CD14-positive monocyte (primary cell): ENCODE measurements at regions not wholly inside any gene's neighbourhood (a gene's known extent, or its start where the extent isn't known, plus 50 kb on each side); places are given as distances from the start of the nearest gene placed in this dataset.

Source experiments
- DNase-seq, 3 donors: peaks; one replicate each; pipeline ENCODE4 v3.0.0-alpha.2; 2011 to 2022
- H2AFZ ChIP-seq: 2 replicates; pipeline ENCODE4 v1.6.0; 2012; ENCODE audit warnings: mild to moderate bottlenecking, low read depth, low read length, inconsistent platforms; ENCODE audit not compliant: insufficient read depth, poor library complexity, severe bottlenecking
- H3K27ac ChIP-seq, 2 donors: 1 replicate in 1 of 2; 2 replicates in 1 of 2; pipeline ENCODE4 v1.5.1; 2012 to 2013; ENCODE audit warnings: low read length in 2 of 2, control low read depth in 1 of 2, inconsistent platforms in 1 of 2, low read depth in 1 of 2, mild to moderate bottlenecking in 1 of 2
- H3K27me3 ChIP-seq, 2 donors: one replicate each; pipeline versions ENCODE4 v1.6.0 to v1.6.1; 2011 to 2013; ENCODE audit warnings: low read length in 2 of 2; ENCODE audit not compliant: control insufficient read depth in 2 of 2, insufficient read depth in 2 of 2
- H3K36me3 ChIP-seq, 2 donors: replicated peaks in 1 of 2; 1 replicate in 1 of 2; 2 replicates in 1 of 2; pipeline versions ENCODE4 v1.5.1 to v1.6.1; 2012 to 2013; ENCODE audit warnings: low read length in 2 of 2, control low read depth in 1 of 2, inconsistent platforms in 1 of 2, mild to moderate bottlenecking in 1 of 2; ENCODE audit not compliant: insufficient read depth in 2 of 2, control insufficient read depth in 1 of 2
- H3K4me1 ChIP-seq, 2 donors: 1 replicate in 1 of 2; 2 replicates in 1 of 2; pipeline versions ENCODE4 v1.5.1 to v1.6.1; 2012 to 2013; ENCODE audit warnings: low read length in 2 of 2, control low read depth in 1 of 2, inconsistent platforms in 1 of 2, mild to moderate bottlenecking in 1 of 2, moderate library complexity in 1 of 2; ENCODE audit not compliant: insufficient read depth in 2 of 2, control insufficient read depth in 1 of 2
- H3K4me2 ChIP-seq: replicated peaks from 2 replicates; pipeline ENCODE3; 2012; ENCODE audit warnings: low read length, moderate library complexity, mild to moderate bottlenecking; ENCODE audit not compliant: poor library complexity, severe bottlenecking; ENCODE audit errors: extremely low read depth
- H3K4me3 ChIP-seq, 3 experiments: fragments of 200-600 bp in 1 of 3; sonication (generic) in 1 of 3; replicated peaks in 1 of 3; 1 replicate in 2 of 3; 2 replicates in 1 of 3; pipeline ENCODE4 v1.5.1; 2011 to 2013; ENCODE audit warnings: low read length in 3 of 3, mild to moderate bottlenecking in 3 of 3, control low read depth in 2 of 3, low read depth in 2 of 3, inconsistent platforms in 1 of 3, moderate library complexity in 1 of 3
- H3K79me2 ChIP-seq: 2 replicates; pipeline ENCODE4 v1.6.0; 2012; ENCODE audit warnings: mild to moderate bottlenecking, control low read depth, inconsistent platforms, low read length, moderate library complexity; ENCODE audit not compliant: insufficient read depth
- H3K9ac ChIP-seq: 2 replicates; pipeline ENCODE4 v1.6.0; 2017; ENCODE audit warnings: low read length, mild to moderate bottlenecking; ENCODE audit not compliant: insufficient read depth, poor library complexity, severe bottlenecking
- H3K9me3 ChIP-seq, 2 donors: replicated peaks in 1 of 2; 1 replicate in 1 of 2; 2 replicates in 1 of 2; pipeline versions ENCODE4 v1.5.1 to v1.6.1; 2012 to 2013; ENCODE audit warnings: low read length in 2 of 2, control low read depth in 1 of 2; ENCODE audit not compliant: control insufficient read depth in 1 of 2, insufficient read depth in 1 of 2
- H4K20me1 ChIP-seq: 2 replicates; pipeline ENCODE4 v1.6.0; 2012; ENCODE audit warnings: mild to moderate bottlenecking, low read length, control low read depth, moderate library complexity; ENCODE audit not compliant: insufficient read depth
- H3K27ac Mint-ChIP-seq, 7 donors: one replicate each; pipeline ENCODE4 v1.8.0; 2020; ENCODE audit warnings: mild to moderate bottlenecking in 7 of 7, mixed read lengths in 7 of 7, moderate library complexity in 6 of 7, inconsistent platforms in 2 of 7
- H3K27me3 Mint-ChIP-seq, 3 donors: one replicate each; pipeline ENCODE4 v1.8.0; 2021 to 2022; ENCODE audit warnings: low read depth in 3 of 3, mild to moderate bottlenecking in 3 of 3, mixed read lengths in 3 of 3, moderate library complexity in 3 of 3, inconsistent platforms in 1 of 3
- H3K36me3 Mint-ChIP-seq, 2 donors: one replicate each; pipeline ENCODE4 v1.8.0; 2020; ENCODE audit warnings: mixed read lengths in 2 of 2, inconsistent platforms in 1 of 2, mild to moderate bottlenecking in 1 of 2
- H3K4me1 Mint-ChIP-seq: one replicate; pipeline ENCODE4 v1.8.0; 2020; ENCODE audit warnings: mild to moderate bottlenecking, mixed read lengths
- H3K4me3 Mint-ChIP-seq, 2 donors: one replicate each; pipeline ENCODE4 v1.8.0; 2020; ENCODE audit warnings: mild to moderate bottlenecking in 2 of 2, mixed read lengths in 2 of 2, moderate library complexity in 1 of 2
- H3K9me3 Mint-ChIP-seq, 7 donors: one replicate each; pipeline ENCODE4 v1.8.0; 2020 to 2022; ENCODE audit warnings: mixed read lengths in 7 of 7, mild to moderate bottlenecking in 6 of 7, moderate library complexity in 6 of 7, inconsistent platforms in 2 of 7
- WGBS: methylation state at CpG from one replicate; pipeline ENCODE4 v1.1.5; 2013; ENCODE audit warnings: missing lambda C conversion rate; ENCODE audit not compliant: insufficient coverage; 5-methylcytosine and 5-hydroxymethylcytosine counted together
- intact Hi-C, 2 donors: fragments of 100-400 bp; cut with micrococcal nuclease; formaldehyde crosslinking; loops; one replicate each; pipeline versions ENCODE4 v1.15.0 to v1.15.1; 2023
- TF ChIP-seq, protein P1 (sequence below): fragments of 200-600 bp; IDR thresholded peaks from one replicate; pipeline ENCODE4 v1.8.0; 2022; ENCODE audit warnings: antibody characterized with exemption, mild to moderate bottlenecking

- TF ChIP-seq, protein P1, sequence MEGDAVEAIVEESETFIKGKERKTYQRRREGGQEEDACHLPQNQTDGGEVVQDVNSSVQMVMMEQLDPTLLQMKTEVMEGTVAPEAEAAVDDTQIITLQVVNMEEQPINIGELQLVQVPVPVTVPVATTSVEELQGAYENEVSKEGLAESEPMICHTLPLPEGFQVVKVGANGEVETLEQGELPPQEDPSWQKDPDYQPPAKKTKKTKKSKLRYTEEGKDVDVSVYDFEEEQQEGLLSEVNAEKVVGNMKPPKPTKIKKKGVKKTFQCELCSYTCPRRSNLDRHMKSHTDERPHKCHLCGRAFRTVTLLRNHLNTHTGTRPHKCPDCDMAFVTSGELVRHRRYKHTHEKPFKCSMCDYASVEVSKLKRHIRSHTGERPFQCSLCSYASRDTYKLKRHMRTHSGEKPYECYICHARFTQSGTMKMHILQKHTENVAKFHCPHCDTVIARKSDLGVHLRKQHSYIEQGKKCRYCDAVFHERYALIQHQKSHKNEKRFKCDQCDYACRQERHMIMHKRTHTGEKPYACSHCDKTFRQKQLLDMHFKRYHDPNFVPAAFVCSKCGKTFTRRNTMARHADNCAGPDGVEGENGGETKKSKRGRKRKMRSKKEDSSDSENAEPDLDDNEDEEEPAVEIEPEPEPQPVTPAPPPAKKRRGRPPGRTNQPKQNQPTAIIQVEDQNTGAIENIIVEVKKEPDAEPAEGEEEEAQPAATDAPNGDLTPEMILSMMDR = no peak
- Histone ChIP-seq H3K36me3 (no peaks in the 10 kb centered on the region), H2AFZ (no peak overlapping the region), H3K4me3 (no peak overlapping the region), H3K4me1 (peaks cover 5 to 9% of the 10 kb centered on the region in 2 donors), H3K27ac (no peak overlapping the region), H3K27me3 (no peaks in the 10 kb centered on the region), H3K9ac (no peak overlapping the region), H3K79me2 (no peaks in the 10 kb centered on the region), H3K9me3 (no peaks in the 10 kb centered on the region), H4K20me1 (no peaks in the 10 kb centered on the region), H3K4me2 (no peak overlapping the region)
- no peak overlapping the region for H3K27ac Mint-ChIP-seq
- H3K9me3 Mint-ChIP-seq = peaks cover 0 to 2% (median 0%) of the 10 kb centered on the region in 7 donors
- peaks cover 2 to 5% (median 3%) of the 10 kb centered on the region in 3 donors for H3K27me3 Mint-ChIP-seq
- peaks cover 7% of the 10 kb centered on the region for H3K4me1 Mint-ChIP-seq
- no peaks in the 10 kb centered on the region for H3K36me3 Mint-ChIP-seq
- intact Hi-C loops = no loop called here
- WGBS = 89% methylated on average over 8 of the region's 14 CpGs
- DNase-seq = no peak
- H3K4me3 Mint-ChIP-seq = no peak overlapping the region
These were observed 213.8 kb upstream of the RPL38 start for GRCh38 chr17:73989671-73990070.

GRCh38 chr17:73990290-73990689, 213.2 kb upstream of the RPL38 start:
- no peak overlapping the region for H3K9ac ChIP-seq
- 96% methylated on average over 6 of the region's 7 CpGs for WGBS
- no peak overlapping the region for H3K4me2 ChIP-seq
- Mint-ChIP-seq H3K27ac (no peak overlapping the region), H3K27me3 (peaks cover 3 to 5% (median 4%) of the 10 kb centered on the region in 3 donors), H3K4me1 (peaks cover 1% of the 10 kb centered on the region), H3K36me3 (no peaks in the 10 kb centered on the region), H3K4me3 (no peak overlapping the region), H3K9me3 (peaks cover 0 to 2% (median 0%) of the 10 kb centered on the region in 7 donors)
- H3K27me3 ChIP-seq = no peaks in the 10 kb centered on the region
- H3K27ac ChIP-seq = no peak overlapping the region
- no peak overlapping the region for H3K4me3 ChIP-seq
- DNase-seq = no peak
- H3K79me2 ChIP-seq = no peaks in the 10 kb centered on the region
- H3K9me3 ChIP-seq = no peaks in the 10 kb centered on the region
- TF ChIP-seq, protein P1 = no peak
- H3K4me1 ChIP-seq = peaks cover 0 to 3% of the 10 kb centered on the region in 2 donors
- no peak overlapping the region for H2AFZ ChIP-seq
- H3K36me3 ChIP-seq = no peaks in the 10 kb centered on the region
- intact Hi-C loops = no loop called here
- no peaks in the 10 kb centered on the region for H4K20me1 ChIP-seq
